HepG2 (cell line): ENCODE measurements at regions not wholly inside any gene's neighbourhood (a gene's known extent, or its start where the extent isn't known, plus 50 kb on each side); places are given as distances from the start of the nearest gene placed in this dataset.

ENCODE experiments used
- AGO2 ChIP-seq: fragments of 200-400 bp; formaldehyde crosslinking; optimal IDR thresholded peaks from 2 replicates; pipeline ENCODE3; 2017; ENCODE audit warnings: mild to moderate bottlenecking, low read depth, low read length, moderate library complexity
- DPF2 ChIP-seq: sonication (generic); formaldehyde crosslinking; IDR thresholded peaks from 2 replicates; pipeline ENCODE4 v1.4.0; 2020; ENCODE audit warnings: mild to moderate bottlenecking, low read depth, missing genetic modification reagents, borderline replicate concordance
- SIN3B ChIP-seq: fragments of 150-350 bp; IDR thresholded peaks from 2 replicates; pipeline ENCODE4 v1.6.1; 2014; ENCODE audit warnings: low read length
- TFAP4 ChIP-seq: sonication (generic); IDR thresholded peaks from 2 replicates; pipeline ENCODE4 v1.6.1; 2016; ENCODE audit warnings: low read depth, borderline replicate concordance
- TIGD3 ChIP-seq: sonication (generic); formaldehyde crosslinking; IDR thresholded peaks from 2 replicates; pipeline ENCODE4 v1.5.1; 2020; ENCODE audit warnings: mild to moderate bottlenecking, missing genetic modification reagents, borderline replicate concordance
- TRAFD1 ChIP-seq: sonication (generic); formaldehyde crosslinking; IDR thresholded peaks from 2 replicates; pipeline ENCODE4 v1.5.1; 2020; ENCODE audit warnings: missing genetic modification reagents, mild to moderate bottlenecking, borderline replicate concordance
- ZBTB46 ChIP-seq: sonication (generic); formaldehyde crosslinking; IDR thresholded peaks from 2 replicates; pipeline ENCODE4 v1.4.0; 2020; ENCODE audit warnings: mild to moderate bottlenecking, missing genetic modification reagents, borderline replicate concordance
- ZFP62 ChIP-seq: sonication (generic); formaldehyde crosslinking; IDR thresholded peaks from 2 replicates; pipeline ENCODE4 v1.4.0; 2020; ENCODE audit warnings: missing genetic modification reagents
- ZNF180 ChIP-seq: sonication (generic); formaldehyde crosslinking; IDR thresholded peaks from 2 replicates; pipeline ENCODE4 v1.4.0; 2020; ENCODE audit warnings: low read depth, missing genetic modification reagents, borderline replicate concordance
- ZNF720 ChIP-seq: sonication (generic); formaldehyde crosslinking; IDR thresholded peaks from 2 replicates; pipeline ENCODE4 v1.4.0; 2020; ENCODE audit warnings: missing genetic modification reagents

- TF ChIP-seq TRAFD1, result no peak
- no peak for TF ChIP-seq ZFP62 (CRISPR knock-in tag)
- TF ChIP-seq ZBTB46, result no peak
- no peak for TF ChIP-seq DPF2 (CRISPR knock-in tag)
- TF ChIP-seq ZNF180 (CRISPR knock-in tag), result no peak
- TF ChIP-seq SIN3B, result no peak
- no peak for TF ChIP-seq ZNF720 (CRISPR knock-in tag)
- no peak for TF ChIP-seq TIGD3 (CRISPR knock-in tag)
- no peak for TF ChIP-seq AGO2
- TF ChIP-seq TFAP4, result no peak
Measured at GRCh38 chr2:3113122-3113521, 264.5 kb downstream of the EIPR1 start (continued).
